MM.1S (cell line): ENCODE measurements at regions not wholly inside any gene's neighbourhood (a gene's known extent, or its start where the extent isn't known, plus 50 kb on each side); places are given as distances from the start of the nearest gene placed in this dataset.

Experiments used
- DNase-seq: peaks from one replicate; pipeline ENCODE4 v3.0.0-alpha.2; 2015
- H2AFZ ChIP-seq: fragments of 300-600 bp; sonication (generic); 2 replicates; pipeline ENCODE4 v1.6.0; 2016; ENCODE audit warnings: antibody characterized with exemption, low read length
- H3F3A ChIP-seq: fragments of 300-600 bp; sonication (generic); 2 replicates; pipeline ENCODE4 v1.6.1; 2016; ENCODE audit warnings: mild to moderate bottlenecking, antibody characterized with exemption, low read length, moderate library complexity, mixed read lengths; ENCODE audit not compliant: insufficient read depth
- H3K27ac ChIP-seq: fragments of 300-600 bp; sonication (generic); 2 replicates; pipeline ENCODE4 v1.5.1; 2016; ENCODE audit warnings: mild to moderate bottlenecking, low read length
- H3K27me3 ChIP-seq: fragments of 300-600 bp; sonication (generic); replicated peaks from 2 replicates; pipeline ENCODE4 v1.6.0; 2016; ENCODE audit warnings: low read length; ENCODE audit not compliant: insufficient read depth
- H3K36me3 ChIP-seq: fragments of 300-600 bp; sonication (generic); replicated peaks from 2 replicates; pipeline ENCODE4 v1.6.1; 2016; ENCODE audit warnings: mild to moderate bottlenecking, low read length, mixed read lengths; ENCODE audit not compliant: insufficient read depth
- H3K4me1 ChIP-seq: fragments of 300-600 bp; sonication (generic); 2 replicates; pipeline ENCODE4 v1.6.1; 2016; ENCODE audit warnings: low read length, mixed read lengths
- H3K4me2 ChIP-seq: fragments of 300-600 bp; sonication (generic); 2 replicates; pipeline ENCODE4 v1.6.0; 2016; ENCODE audit warnings: low read depth, low read length
- H3K4me3 ChIP-seq: fragments of 300-600 bp; sonication (generic); 2 replicates; pipeline ENCODE4 v1.5.1; 2016; ENCODE audit warnings: low read length, mixed read lengths
- H3K79me2 ChIP-seq: fragments of 300-600 bp; sonication (generic); 2 replicates; pipeline ENCODE4 v1.6.1; 2016; ENCODE audit warnings: mixed run types, low read length, mixed read lengths
- H3K9ac ChIP-seq: fragments of 300-600 bp; sonication (generic); 2 replicates; pipeline ENCODE4 v1.6.1; 2016; ENCODE audit warnings: low read length, mixed read lengths
- H3K9me2 ChIP-seq: fragments of 300-600 bp; sonication (generic); replicated peaks from 2 replicates; pipeline ENCODE4 v1.6.1; 2016; ENCODE audit warnings: mild to moderate bottlenecking, low read length, mixed read lengths; ENCODE audit not compliant: insufficient read depth
- H3K9me3 ChIP-seq: fragments of 300-600 bp; sonication (generic); replicated peaks from 2 replicates; pipeline ENCODE4 v1.6.1; 2016; ENCODE audit warnings: mild to moderate bottlenecking, low read length, mixed read lengths; ENCODE audit not compliant: insufficient read depth
- H4K20me1 ChIP-seq: fragments of 300-600 bp; sonication (generic); 2 replicates; pipeline ENCODE4 v1.6.1; 2016; ENCODE audit warnings: mild to moderate bottlenecking, low read length, moderate library complexity, mixed read lengths; ENCODE audit not compliant: insufficient read depth
- EZH2 ChIP-seq: fragments of 300-600 bp; sonication (generic); optimal IDR thresholded peaks from 2 replicates; pipeline ENCODE3; 2017; ENCODE audit warnings: low read depth, mild to moderate bottlenecking, antibody characterized with exemption, low read length, mixed read lengths
- EZH2phosphoT487 ChIP-seq: fragments of 300-600 bp; sonication (generic); IDR thresholded peaks from 2 replicates; pipeline ENCODE4 v1.6.1; 2018; ENCODE audit warnings: antibody characterized with exemption, low read length
- TF ChIP-seq, protein P1 (sequence below): fragments of 300-600 bp; sonication (generic); IDR thresholded peaks from 2 replicates; pipeline ENCODE4 v1.5.1; 2016; ENCODE audit warnings: antibody characterized with exemption, low read length, mixed read lengths

DNA sequence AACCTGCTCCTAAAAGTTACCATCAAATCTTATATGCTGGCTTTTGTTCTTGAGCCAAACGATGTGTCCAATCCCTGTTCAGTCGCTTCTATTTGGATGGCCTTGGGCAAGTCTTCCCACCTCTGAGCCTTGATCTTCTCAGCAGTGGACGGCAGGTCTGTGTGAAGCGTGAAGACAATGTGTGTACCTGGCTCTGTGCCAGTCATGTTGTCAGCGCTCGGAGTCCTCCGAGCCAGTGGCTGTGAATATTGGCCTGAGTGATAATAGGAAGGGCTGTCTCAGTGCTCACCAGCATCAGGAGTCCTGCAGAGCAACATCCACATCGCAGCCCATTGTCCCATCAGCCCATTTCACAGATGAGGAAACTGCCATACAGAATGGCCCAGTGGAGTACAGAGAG, 219.0 kb downstream of the CDC5L start:
- no peaks in the 10 kb centered on the region for H3K9me3 ChIP-seq
- H3K9me2 ChIP-seq = no peaks in the 10 kb centered on the region
- no peaks in the 10 kb centered on the region for H3F3A ChIP-seq
- H3K27me3 ChIP-seq = no peaks in the 10 kb centered on the region
- no peak overlapping the region for H3K4me2 ChIP-seq
- no peaks in the 10 kb centered on the region for H3K4me1 ChIP-seq
- no peak for DNase-seq
- TF ChIP-seq EZH2phosphoT487 (no peak), EZH2 (no peak)
- TF ChIP-seq, protein P1, sequence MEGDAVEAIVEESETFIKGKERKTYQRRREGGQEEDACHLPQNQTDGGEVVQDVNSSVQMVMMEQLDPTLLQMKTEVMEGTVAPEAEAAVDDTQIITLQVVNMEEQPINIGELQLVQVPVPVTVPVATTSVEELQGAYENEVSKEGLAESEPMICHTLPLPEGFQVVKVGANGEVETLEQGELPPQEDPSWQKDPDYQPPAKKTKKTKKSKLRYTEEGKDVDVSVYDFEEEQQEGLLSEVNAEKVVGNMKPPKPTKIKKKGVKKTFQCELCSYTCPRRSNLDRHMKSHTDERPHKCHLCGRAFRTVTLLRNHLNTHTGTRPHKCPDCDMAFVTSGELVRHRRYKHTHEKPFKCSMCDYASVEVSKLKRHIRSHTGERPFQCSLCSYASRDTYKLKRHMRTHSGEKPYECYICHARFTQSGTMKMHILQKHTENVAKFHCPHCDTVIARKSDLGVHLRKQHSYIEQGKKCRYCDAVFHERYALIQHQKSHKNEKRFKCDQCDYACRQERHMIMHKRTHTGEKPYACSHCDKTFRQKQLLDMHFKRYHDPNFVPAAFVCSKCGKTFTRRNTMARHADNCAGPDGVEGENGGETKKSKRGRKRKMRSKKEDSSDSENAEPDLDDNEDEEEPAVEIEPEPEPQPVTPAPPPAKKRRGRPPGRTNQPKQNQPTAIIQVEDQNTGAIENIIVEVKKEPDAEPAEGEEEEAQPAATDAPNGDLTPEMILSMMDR = no peak
- no peak overlapping the region for H3K9ac ChIP-seq
- no peak overlapping the region for H3K27ac ChIP-seq
- no peak overlapping the region for H2AFZ ChIP-seq
- H4K20me1 ChIP-seq = no peaks in the 10 kb centered on the region
- no peaks in the 10 kb centered on the region for H3K79me2 ChIP-seq
- H3K36me3 ChIP-seq = no peaks in the 10 kb centered on the region
- no peak overlapping the region for H3K4me3 ChIP-seq

DNA sequence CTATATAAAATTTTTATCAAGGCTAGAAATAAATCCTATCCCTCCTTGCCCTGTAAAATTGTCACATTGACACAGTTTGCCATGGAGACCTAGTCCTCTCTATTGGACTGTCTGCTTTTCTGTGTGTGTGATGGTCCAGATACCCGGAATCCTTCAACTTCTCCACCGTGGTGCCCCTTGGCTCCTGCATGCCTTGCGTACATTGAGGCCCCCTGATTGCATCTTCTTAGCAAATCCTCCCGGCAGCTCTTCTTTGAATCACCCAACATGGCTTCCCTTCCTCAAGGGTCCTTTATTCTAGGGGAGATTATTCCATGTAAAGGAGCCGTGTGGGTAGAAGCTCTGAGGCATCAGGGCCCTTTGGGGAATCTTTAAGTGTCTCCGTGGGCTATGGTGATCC, 219.5 kb downstream of the CDC5L start:
- no peak overlapping the region for H3K9ac ChIP-seq
- no peaks in the 10 kb centered on the region for H3F3A ChIP-seq
- H3K79me2 ChIP-seq = no peaks in the 10 kb centered on the region
- no peak for DNase-seq
- H3K27ac ChIP-seq = no peak overlapping the region
- no peaks in the 10 kb centered on the region for H3K27me3 ChIP-seq
- no peaks in the 10 kb centered on the region for H4K20me1 ChIP-seq
- H3K9me2 ChIP-seq = no peaks in the 10 kb centered on the region
- no peak overlapping the region for H2AFZ ChIP-seq
- TF ChIP-seq, protein P1 = no peak
- no peak for TF ChIP-seq EZH2phosphoT487
- no peak for TF ChIP-seq EZH2
- H3K36me3 ChIP-seq = no peaks in the 10 kb centered on the region
- H3K4me2 ChIP-seq = no peak overlapping the region
- H3K4me1 ChIP-seq = no peaks in the 10 kb centered on the region
- H3K9me3 ChIP-seq = no peaks in the 10 kb centered on the region
- no peak overlapping the region for H3K4me3 ChIP-seq

DNA sequence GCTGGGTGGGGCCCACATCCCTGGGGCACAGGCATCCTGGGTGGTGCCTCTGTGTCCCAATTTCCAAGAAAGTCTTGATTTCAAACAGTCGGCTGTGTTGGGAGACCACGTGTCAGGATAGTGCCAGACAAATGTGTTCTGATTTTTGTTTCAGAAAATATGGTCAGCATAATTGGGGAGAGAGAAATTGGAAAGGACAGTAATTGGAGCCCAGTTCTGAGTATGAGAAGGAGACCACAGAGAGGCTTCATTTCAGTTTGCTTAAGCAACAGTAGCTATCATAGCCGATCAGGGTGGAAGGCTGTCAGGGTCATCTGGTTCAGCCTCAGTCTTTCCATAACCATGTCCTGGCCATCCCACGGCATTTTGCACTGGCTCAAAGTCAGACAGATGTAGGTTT, 220.7 kb downstream of the CDC5L start:
- no peak for DNase-seq
- Histone ChIP-seq H3K79me2 (no peaks in the 10 kb centered on the region), H3K27ac (no peak overlapping the region), H3K9me2 (no peaks in the 10 kb centered on the region), H3F3A (no peaks in the 10 kb centered on the region), H2AFZ (no peak overlapping the region), H3K4me3 (no peak overlapping the region), H3K9ac (no peak overlapping the region), H3K4me2 (no peak overlapping the region), H4K20me1 (no peaks in the 10 kb centered on the region), H3K9me3 (no peaks in the 10 kb centered on the region), H3K36me3 (no peaks in the 10 kb centered on the region), H3K4me1 (no peaks in the 10 kb centered on the region), H3K27me3 (no peaks in the 10 kb centered on the region)
- no peak for TF ChIP-seq EZH2
- TF ChIP-seq EZH2phosphoT487 = no peak
- TF ChIP-seq, protein P1 = no peak
